Testis (tissue), 2 donors: ENCODE measurements at regions not wholly inside any gene's neighbourhood (a gene's known extent, or its start where the extent isn't known, plus 50 kb on each side); places are given as distances from the start of the nearest gene placed in this dataset.

ENCODE experiments used
- DNase-seq: peaks from one replicate; pipeline ENCODE4 v3.0.0-alpha.2; 2019
- H3K27ac ChIP-seq, 2 donors: fragments of 200-600 bp; sonication (generic); one replicate each; pipeline ENCODE4 v1.5.1; 2019
- H3K27me3 ChIP-seq: fragments of 200-600 bp; sonication (generic); one replicate; pipeline ENCODE4 v1.5.1; 2019
- H3K36me3 ChIP-seq: fragments of 200-600 bp; sonication (generic); one replicate; pipeline ENCODE4 v1.5.1; 2017; ENCODE audit warnings: low read depth; ENCODE audit errors: missing control alignments
- H3K4me1 ChIP-seq: fragments of 200-600 bp; sonication (generic); one replicate; pipeline ENCODE4 v1.5.1; 2019
- H3K4me3 ChIP-seq, 2 donors: fragments of 200-600 bp; sonication (generic); one replicate each; pipeline ENCODE4 v1.5.1; 2017 to 2019
- H3K9me3 ChIP-seq: fragments of 200-600 bp; sonication (generic); one replicate; pipeline ENCODE4 v1.5.1; 2017
- POLR2A ChIP-seq: fragments of 450-650 bp; IDR thresholded peaks from one replicate; pipeline ENCODE4 v1.6.1; 2017; ENCODE audit warnings: antibody characterized with exemption, mild to moderate bottlenecking, moderate library complexity
- WGBS, 2 donors: methylation state at CpG; one replicate each; pipeline ENCODE4 v1.1.5; 2018; 5-methylcytosine and 5-hydroxymethylcytosine counted together
- intact Hi-C: fragments of 100-400 bp; cut with DNase I; formaldehyde crosslinking; loops from one replicate; pipeline ENCODE4 v1.15.1; 2023; ENCODE audit warnings: low total_unique reads
- TF ChIP-seq, protein P1 (sequence below), 3 experiments: fragments of 450-650 bp in 2 of 3; fragments of 200-600 bp in 1 of 3; sonication (generic) in 1 of 3; IDR thresholded peaks; one replicate each; pipeline ENCODE4 v1.5.1; 2016 to 2019; ENCODE audit warnings: antibody characterized with exemption in 3 of 3, mild to moderate bottlenecking in 2 of 3, moderate library complexity in 1 of 3

DNA sequence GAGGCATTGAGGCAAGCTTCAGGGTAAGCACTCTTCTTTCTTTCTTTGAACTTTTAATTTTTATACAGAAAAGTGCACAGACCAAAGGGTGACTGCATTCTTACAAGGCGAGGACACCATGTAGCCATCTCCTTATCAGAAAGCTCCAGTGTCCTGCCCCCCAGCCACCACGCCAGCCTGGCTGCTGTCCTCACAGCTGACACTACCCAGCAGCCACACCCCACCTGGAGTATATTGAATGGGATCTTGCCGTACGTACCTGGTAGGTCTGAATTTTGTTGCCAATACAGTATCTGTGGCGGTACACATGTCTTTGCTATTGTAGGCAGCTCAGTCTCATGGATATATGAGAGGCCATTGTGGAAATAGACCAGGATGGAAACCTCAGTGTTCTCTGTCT, 284.0 kb upstream of the IRX2 start:
- Histone ChIP-seq H3K27me3 (no peaks in the 10 kb centered on the region), H3K36me3 (no peaks in the 10 kb centered on the region), H3K9me3 (no peaks in the 10 kb centered on the region), H3K4me3 (no peak overlapping the region), H3K27ac (no peak overlapping the region), H3K4me1 (no peaks in the 10 kb centered on the region)
- DNase-seq: no peak
- TF ChIP-seq, protein P1, sequence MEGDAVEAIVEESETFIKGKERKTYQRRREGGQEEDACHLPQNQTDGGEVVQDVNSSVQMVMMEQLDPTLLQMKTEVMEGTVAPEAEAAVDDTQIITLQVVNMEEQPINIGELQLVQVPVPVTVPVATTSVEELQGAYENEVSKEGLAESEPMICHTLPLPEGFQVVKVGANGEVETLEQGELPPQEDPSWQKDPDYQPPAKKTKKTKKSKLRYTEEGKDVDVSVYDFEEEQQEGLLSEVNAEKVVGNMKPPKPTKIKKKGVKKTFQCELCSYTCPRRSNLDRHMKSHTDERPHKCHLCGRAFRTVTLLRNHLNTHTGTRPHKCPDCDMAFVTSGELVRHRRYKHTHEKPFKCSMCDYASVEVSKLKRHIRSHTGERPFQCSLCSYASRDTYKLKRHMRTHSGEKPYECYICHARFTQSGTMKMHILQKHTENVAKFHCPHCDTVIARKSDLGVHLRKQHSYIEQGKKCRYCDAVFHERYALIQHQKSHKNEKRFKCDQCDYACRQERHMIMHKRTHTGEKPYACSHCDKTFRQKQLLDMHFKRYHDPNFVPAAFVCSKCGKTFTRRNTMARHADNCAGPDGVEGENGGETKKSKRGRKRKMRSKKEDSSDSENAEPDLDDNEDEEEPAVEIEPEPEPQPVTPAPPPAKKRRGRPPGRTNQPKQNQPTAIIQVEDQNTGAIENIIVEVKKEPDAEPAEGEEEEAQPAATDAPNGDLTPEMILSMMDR (IDR thresholded peaks at IDR 0.05): no peak
- no peak for TF ChIP-seq POLR2A
- intact Hi-C loops: no loop called here
- WGBS, 2 donors: 76 to 98% methylated on average over 5 of the region's 5 CpGs

DNA sequence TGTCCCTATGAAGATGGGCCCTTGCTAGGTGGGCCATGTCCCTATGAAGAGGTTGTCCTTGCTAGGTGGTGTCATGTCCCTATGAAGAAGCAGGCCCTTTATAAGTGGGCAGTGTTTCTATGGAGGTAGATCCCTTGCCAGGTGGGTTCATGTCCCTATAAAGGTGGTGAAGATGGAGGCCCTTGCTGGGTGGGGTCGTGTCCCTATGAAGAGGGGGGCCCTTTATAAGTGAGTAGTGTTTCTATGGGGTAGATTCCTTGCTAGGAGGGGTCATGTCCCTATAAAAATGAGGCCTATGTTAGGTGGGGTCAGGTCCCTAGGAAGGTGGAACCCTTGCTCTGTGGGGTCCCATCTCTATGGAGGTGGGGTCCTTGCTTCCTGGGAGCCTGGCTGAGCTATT, 283.4 kb upstream of the IRX2 start:
- intact Hi-C loops: no loop called here
- no peak for DNase-seq

DNA sequence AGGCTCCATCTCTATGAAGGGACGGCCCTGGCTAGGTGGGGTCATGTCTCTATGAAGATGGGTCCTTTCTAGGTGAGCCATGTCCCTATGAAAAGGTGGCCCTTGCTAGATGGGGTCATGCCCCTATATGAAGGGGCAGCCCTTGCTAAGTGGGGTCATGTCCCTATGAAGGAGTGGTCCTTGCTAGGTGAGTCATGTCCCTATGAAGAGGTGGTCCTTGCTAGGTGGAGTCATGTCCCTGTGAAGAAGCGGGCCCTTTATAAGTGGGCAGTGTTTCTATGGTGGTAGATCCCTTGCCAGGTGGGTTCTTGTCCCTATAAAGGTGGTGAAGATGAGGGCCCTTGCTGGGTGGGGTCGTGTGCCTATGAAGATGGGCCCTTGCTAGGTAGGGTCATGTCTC, 283.0 kb upstream of the IRX2 start:
- Histone ChIP-seq H3K27me3 (no peaks in the 10 kb centered on the region), H3K9me3 (no peaks in the 10 kb centered on the region), H3K27ac (no peak overlapping the region), H3K4me3 (no peak overlapping the region), H3K4me1 (no peaks in the 10 kb centered on the region), H3K36me3 (no peaks in the 10 kb centered on the region)
- 72 to 88% methylated on average over 2 to 3 of the region's 3 CpGs for WGBS, 2 donors
- TF ChIP-seq, protein P1 (IDR thresholded peaks at IDR 0.05): no peak
- TF ChIP-seq POLR2A: no peak
- no peak for DNase-seq
- intact Hi-C loops: no loop called here

More for the DNA sequence above, 283.4 kb upstream of the IRX2 start:
- Histone ChIP-seq H3K27me3 (no peaks in the 10 kb centered on the region), H3K4me3 (no peak overlapping the region), H3K4me1 (no peaks in the 10 kb centered on the region), H3K9me3 (no peaks in the 10 kb centered on the region), H3K27ac (no peak overlapping the region), H3K36me3 (no peaks in the 10 kb centered on the region)
- 65 to 67% methylated on average over 1 of the region's 1 CpG for WGBS, 2 donors
- TF ChIP-seq, protein P1 (IDR thresholded peaks at IDR 0.05): no peak
- no peak for TF ChIP-seq POLR2A

DNA sequence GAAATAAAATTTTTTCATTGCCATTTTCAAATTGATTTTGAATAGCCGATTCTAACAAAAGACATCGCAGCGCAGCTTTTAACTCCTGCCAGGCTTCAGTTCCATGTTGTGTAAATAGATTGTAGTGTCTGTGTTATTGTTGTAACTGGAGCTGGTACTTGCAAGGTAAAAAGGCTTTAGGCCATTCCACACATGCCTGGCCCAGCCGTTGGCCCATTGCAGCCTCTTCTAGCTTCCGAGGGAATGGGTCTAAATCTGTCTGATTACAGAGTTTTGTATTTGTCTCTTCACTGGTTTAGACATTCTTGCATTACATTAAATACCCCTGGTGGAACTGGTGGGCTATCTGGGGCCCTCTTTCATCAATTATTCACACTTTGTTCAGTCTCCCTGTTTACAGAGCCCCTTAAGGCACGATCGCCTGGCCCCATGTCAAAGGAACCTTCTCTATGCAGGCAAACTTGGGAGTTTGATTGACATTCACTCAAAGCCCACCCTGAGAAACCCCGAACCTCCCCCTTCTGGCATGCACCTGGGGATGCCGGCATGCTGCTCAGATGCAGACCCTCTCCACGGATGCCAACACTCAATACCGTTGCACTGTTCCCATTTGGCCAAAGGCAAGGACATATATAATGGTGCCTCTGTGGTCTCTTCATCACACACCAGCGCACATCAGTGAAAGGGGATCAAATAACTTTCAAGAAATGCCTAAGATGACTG, 281.7 kb upstream of the IRX2 start:
- no peaks in the 10 kb centered on the region for H3K9me3 ChIP-seq
- no peak for TF ChIP-seq POLR2A
- TF ChIP-seq, protein P1 (IDR thresholded peaks at IDR 0.05): no peak

DNA sequence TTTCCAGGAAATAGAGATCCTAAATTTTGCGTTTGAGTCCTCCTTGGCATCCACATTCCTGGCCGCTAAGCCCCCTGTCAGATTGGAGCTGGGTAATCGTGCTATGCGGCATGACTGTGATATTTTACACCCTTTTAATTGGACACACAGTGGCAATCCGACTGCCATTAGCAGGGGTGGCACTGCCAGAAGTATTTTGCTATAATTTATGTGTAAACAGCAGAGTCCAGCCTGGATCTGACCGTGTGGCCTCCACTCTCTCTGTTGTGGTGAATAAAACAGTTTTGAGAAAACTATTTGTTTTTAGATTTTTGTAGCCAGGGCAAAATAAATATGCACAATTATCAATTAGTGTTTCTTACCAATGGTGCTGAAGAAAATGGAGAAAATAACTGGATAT, 281.0 kb upstream of the IRX2 start:
- Histone ChIP-seq H3K9me3 (no peaks in the 10 kb centered on the region), H3K36me3 (no peaks in the 10 kb centered on the region), H3K4me3 (no peak overlapping the region), H3K4me1 (no peaks in the 10 kb centered on the region), H3K27ac (no peak overlapping the region), H3K27me3 (no peaks in the 10 kb centered on the region)
- TF ChIP-seq POLR2A: no peak
- TF ChIP-seq, protein P1 (IDR thresholded peaks at IDR 0.05): no peak
- 51 to 53% methylated on average over 6 of the region's 6 CpGs for WGBS, 2 donors
- DNase-seq: no peak
- intact Hi-C loops: no loop called here

More for the DNA sequence above, 281.7 kb upstream of the IRX2 start:
- Histone ChIP-seq H3K4me3 (no peak overlapping the region), H3K4me1 (no peaks in the 10 kb centered on the region), H3K27me3 (no peaks in the 10 kb centered on the region), H3K27ac (no peak overlapping the region), H3K36me3 (no peaks in the 10 kb centered on the region)
- intact Hi-C loops: no loop called here
- WGBS, 2 donors: 81 to 88% methylated on average over 12 of the region's 12 CpGs
- no peak for DNase-seq
